Breast epithelium (tissue), 3 donors: ENCODE measurements at regions not wholly inside any gene's neighbourhood (a gene's known extent, or its start where the extent isn't known, plus 50 kb on each side); places are given as distances from the start of the nearest gene placed in this dataset.

Experiments used
- POLR2A ChIP-seq: fragments of 450-650 bp; IDR thresholded peaks from one replicate; pipeline ENCODE4 v1.6.1; 2016; ENCODE audit warnings: antibody characterized with exemption, mild to moderate bottlenecking, moderate library complexity
- TF ChIP-seq, protein P1 (sequence below), 3 donors: fragments of 450-650 bp; IDR thresholded peaks; one replicate each; pipeline ENCODE4 v1.5.1; 2016 to 2017; ENCODE audit warnings: antibody characterized with exemption in 3 of 3, mild to moderate bottlenecking in 3 of 3, moderate library complexity in 3 of 3

DNA sequence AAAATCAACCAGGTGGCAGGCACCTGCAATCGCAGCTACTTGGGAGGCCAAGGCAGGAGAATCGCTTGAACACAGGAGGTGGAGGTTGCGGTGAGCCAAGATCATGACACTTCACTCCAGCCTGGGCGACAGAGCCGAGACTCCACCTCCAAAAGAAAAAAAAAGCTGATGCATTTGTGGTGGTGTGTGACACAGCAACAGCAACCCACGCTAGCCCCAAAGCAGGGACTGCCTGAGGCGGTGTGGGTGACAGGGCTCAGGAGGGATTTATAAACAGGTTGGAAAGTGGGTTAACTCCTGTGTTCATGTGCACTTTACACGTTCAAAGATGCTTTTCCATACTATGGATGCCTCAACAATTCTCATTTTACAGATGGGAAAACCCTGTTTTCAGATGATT is 395.9 kb upstream of the PODXL start:
- TF ChIP-seq, protein P1, sequence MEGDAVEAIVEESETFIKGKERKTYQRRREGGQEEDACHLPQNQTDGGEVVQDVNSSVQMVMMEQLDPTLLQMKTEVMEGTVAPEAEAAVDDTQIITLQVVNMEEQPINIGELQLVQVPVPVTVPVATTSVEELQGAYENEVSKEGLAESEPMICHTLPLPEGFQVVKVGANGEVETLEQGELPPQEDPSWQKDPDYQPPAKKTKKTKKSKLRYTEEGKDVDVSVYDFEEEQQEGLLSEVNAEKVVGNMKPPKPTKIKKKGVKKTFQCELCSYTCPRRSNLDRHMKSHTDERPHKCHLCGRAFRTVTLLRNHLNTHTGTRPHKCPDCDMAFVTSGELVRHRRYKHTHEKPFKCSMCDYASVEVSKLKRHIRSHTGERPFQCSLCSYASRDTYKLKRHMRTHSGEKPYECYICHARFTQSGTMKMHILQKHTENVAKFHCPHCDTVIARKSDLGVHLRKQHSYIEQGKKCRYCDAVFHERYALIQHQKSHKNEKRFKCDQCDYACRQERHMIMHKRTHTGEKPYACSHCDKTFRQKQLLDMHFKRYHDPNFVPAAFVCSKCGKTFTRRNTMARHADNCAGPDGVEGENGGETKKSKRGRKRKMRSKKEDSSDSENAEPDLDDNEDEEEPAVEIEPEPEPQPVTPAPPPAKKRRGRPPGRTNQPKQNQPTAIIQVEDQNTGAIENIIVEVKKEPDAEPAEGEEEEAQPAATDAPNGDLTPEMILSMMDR (IDR thresholded peaks at IDR 0.05): no peak
- TF ChIP-seq POLR2A: no peak
